HUDEP-2 (cell line): ENCODE measurements at regions not wholly inside any gene's neighbourhood (a gene's known extent, or its start where the extent isn't known, plus 50 kb on each side); places are given as distances from the start of the nearest gene placed in this dataset.

Source experiments
- DNase-seq, 76 experiments: peaks; one replicate each; lab custom pipeline; 2025; ENCODE audit not compliant: unreplicated experiment in 76 of 76; lab: John Stamatoyannopoulos, UW

DNA sequence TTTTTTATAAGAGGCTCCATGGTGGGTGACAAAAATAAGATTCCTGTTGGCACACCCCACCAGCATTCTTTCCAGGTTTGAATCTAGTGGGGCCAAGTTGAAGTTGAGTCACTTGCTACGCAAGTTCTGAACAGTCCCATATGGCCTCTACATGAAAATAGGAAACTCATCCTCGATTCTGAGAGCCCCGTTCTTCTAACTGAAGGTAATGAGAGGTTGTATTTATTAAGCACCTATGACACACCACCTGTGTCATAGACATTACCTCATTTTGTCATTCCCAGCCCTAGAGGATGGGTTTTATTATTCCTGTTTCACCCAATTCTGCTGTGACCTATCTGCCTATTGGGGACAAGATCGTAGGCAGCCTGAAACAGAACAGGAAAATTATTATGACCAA, 131.7 kb downstream of the ACTL7B start:
- DNase-seq, result no peak

- DNase-seq, result no peak
These were observed 133.4 kb downstream of the ACTL7B start for GRCh38 chr9:108722396-108722795.

DNA sequence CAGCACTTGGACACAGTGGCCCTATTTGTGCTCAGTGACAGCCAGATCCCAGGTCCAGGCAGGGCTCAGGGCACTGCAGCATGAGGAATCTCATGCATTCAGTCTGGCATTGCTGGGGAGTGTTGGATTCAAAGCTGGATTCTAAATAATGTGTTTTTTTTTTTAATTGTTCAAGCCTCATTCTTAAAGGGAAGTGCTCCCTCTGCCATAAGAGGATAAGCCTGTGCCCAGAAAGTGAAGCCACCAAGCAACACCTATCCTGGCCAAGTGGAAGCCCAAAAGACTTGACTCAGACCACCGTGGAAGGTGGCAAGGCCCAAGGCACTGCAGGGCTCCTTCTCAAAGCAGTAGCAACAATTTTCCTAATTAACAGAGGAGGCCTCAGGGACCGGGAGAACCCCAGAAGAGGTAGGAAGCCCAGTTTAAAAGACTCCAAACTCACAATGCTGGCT, 135.6 kb downstream of the ACTL7B start:
- DNase-seq, result no peak

GRCh38 chr9:108710424-108710823, 145.4 kb downstream of the ACTL7B start:
- DNase-seq, result no peak

DNA sequence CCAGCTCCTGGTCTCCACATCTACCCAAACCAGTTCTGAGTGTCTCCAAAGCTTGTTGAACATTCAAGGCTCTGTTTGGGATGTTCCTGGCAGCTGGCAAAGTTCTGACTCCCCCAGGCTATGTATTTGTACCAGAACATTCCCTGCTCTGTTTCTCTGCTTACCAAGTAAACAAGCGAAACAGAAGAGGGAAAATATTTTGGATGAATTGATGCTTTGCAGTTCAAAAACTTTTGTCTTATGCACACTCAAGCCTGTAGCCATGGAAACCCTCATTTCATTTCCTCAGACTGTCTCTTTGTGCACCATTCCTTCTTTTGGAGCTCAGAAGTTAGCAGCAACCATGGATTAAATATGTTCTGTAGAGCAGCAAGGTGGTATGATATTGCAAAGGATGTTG, 145.8 kb downstream of the ACTL7B start:
- DNase-seq, result no peak

GRCh38 chr9:108709126-108709525, 146.7 kb downstream of the ACTL7B start:
- no peak for DNase-seq

DNA sequence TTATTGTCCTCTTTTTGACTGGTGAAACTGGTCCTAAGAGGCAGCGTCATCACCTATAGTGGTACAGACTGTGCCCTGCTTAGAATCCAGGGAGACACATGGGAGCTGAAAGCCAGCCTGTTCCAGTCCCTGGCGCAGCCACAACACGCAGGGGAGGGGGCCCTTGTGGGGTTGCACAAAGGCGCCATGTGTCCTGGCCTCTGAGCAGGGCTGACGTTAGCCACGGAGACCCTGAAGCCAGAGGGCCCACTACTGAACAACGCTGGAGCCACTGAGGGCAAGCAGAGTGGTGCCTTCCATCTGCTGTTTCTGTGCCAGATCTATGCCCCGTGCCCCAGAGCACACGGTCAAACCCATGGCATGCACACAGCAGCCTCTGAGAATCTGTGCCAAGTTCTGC, 147.3 kb downstream of the ACTL7B start:
- no peak for DNase-seq

DNA sequence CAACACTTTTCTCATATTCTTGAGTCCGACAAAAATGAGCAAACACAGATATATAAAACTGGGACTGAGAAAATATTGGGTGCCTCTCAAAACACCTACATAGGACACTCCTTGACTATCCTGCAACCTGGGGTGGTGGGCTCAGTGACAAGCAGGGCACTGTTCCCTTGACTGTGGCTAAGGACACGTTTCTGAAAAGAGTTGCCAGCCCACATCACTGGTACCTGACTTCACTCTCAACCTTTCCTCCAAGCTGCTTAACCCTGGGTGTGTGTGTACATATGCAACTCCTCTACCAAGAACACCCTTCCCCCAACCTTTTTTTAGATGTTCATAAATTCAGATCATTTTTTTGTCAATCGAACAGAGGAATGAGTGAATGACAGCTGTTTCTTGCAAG, 148.7 kb downstream of the ACTL7B start:
- no peak for DNase-seq

- no peak for DNase-seq
These were observed 151.5 kb downstream of the ACTL7B start for GRCh38 chr9:108704156-108704852.

DNA sequence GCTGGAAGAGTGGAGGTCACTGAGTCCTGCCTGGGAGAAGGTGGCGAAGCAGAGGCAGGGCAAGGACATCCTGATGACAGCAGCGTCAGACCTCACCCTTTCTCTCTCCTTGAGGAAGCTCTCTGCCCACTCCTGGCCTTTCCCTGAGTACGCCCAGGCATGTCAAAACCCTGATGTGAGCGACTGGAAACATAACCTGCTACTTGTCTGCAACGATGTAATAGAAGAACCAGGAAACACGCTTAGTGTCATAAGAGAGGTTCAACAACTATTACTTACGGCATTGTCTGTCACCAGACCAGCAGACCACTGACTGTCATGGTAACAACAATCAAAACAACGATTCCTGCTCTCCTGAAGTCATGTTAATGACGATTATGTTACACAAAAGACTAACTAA, 152.4 kb downstream of the ACTL7B start:
- DNase-seq, result no peak

GRCh38 chr9:108702681-108703080, 153.1 kb downstream of the ACTL7B start:
- no peak for DNase-seq

- DNase-seq, result no peak
These were observed 157.0 kb downstream of the ACTL7B start for GRCh38 chr9:108698801-108699200.

GRCh38 chr9:108698231-108698630, 157.6 kb downstream of the ACTL7B start:
- DNase-seq, result no peak

GRCh38 chr9:108696156-108696555, 159.6 kb downstream of the ACTL7B start:
- DNase-seq, result no peak

- no peak for DNase-seq
These were observed 161.6 kb downstream of the ACTL7B start for GRCh38 chr9:108694170-108694569.

- no peak for DNase-seq
These were observed 164.2 kb downstream of the ACTL7B start for GRCh38 chr9:108691614-108692013.

DNA sequence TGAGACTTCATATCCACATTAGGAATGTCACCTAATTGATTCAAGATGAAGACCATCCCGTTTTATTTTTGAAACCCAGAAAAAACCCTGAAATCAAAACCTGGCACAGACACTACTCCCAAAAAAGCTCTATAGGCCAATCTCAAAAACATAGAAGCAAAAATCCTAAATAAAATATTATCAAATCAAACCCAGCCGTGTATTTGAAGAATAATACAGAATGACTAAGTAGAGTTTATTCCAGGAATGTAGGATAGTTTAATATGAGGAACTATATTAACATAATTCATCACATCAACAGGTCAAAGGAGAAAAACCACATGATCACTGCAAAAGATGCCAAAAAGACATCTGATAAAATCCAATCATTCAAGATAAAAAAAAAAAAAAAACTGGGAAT, 167.1 kb downstream of the ACTL7B start:
- DNase-seq, result no peak

GRCh38 chr9:108688051-108688450, 167.7 kb downstream of the ACTL7B start:
- no peak for DNase-seq

- DNase-seq, result no peak
These were observed 168.5 kb downstream of the ACTL7B start for GRCh38 chr9:108687006-108687987.

- no peak for DNase-seq
These were observed 171.3 kb downstream of the ACTL7B start for GRCh38 chr9:108684288-108685025.

DNA sequence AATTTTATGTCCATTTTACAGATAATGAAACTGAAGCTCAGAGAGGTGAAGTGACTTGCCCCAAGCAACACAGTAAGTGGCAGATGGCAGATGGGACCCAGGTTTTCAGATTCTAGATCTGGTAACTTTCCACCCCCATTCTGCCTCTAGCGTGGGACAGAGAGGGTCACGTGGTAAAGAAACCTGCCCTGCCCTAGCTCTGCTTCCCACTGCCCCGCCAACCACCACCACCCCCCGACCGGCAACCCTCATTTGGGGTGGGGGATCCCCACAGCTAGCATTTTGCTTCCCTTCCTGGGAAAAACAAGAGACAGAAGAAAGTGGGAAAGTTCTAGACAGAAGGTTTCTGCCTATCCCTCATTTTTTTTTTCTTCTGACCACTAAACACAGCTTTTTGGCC, 172.5 kb downstream of the ACTL7B start:
- DNase-seq, result no peak
